ENCODE measurements at regions not wholly inside any gene's neighbourhood (a gene's known extent, or its start where the extent isn't known, plus 50 kb on each side); places are given as distances from the start of the nearest gene placed in this dataset.

- DNase-seq (ENCODE audit: low read depth, low spot score): no peak
- ChIA-PET POLR2A (no interaction called here), CTCF (no interaction called here)
- in situ Hi-C loops (cut with HindIII; ENCODE audit: low pct_unique_long_range_greater_than_20kb, low sequenced_read_pairs): no loop called here
- TF ChIP-seq POLR2AphosphoS5 (IDR thresholded peaks at IDR 0.05; ENCODE audit: low read depth, low read length): no peak
- TF ChIP-seq CTCF (IDR thresholded peaks at IDR 0.05): no peak
- TF ChIP-seq SIN3A (IDR thresholded peaks at IDR 0.05; ENCODE audit: borderline replicate concordance, insufficient read depth, low read depth, low read length): no peak
- TF ChIP-seq REST (IDR thresholded peaks at IDR 0.05; ENCODE audit: insufficient read depth in 1 of 2, low read depth in 2 of 2, low read length in 1 of 2): no peak
- no peak for TF ChIP-seq TCF7L2 (IDR thresholded peaks at IDR 0.05; ENCODE audit: low read depth, low read length)
- no peak for ATAC-seq
- Histone ChIP-seq H3K36me3 (ENCODE audit: control insufficient read depth, insufficient read depth, low read length) (no peaks in the 10 kb centered on the region), H3K27ac (ENCODE audit: low read length) (no peak overlapping the region), H3K4me1 (ENCODE audit: control insufficient read depth, insufficient read depth, low read length) (no peaks in the 10 kb centered on the region), H3K9me3 (ENCODE audit: control insufficient read depth, insufficient read depth, low read depth, low read length) (no peaks in the 10 kb centered on the region; the same call in 1 of the 2 replicates), H3K27me3 (ENCODE audit: control insufficient read depth, insufficient read depth, low read length) (no peaks in the 10 kb centered on the region), H3K4me3 (ENCODE audit: low read depth in 2 of 2, low read length in 2 of 2) (no peak overlapping the region)
- BruUV-seq (replicated peaks): no TSS peak
- intact Hi-C loops (cut with micrococcal nuclease; ENCODE audit: unreplicated experiment): no loop called here
These were observed 429.6 kb downstream of the SLCO4C1 start for GRCh38 chr5:101866473-101866872.

GRCh38 chr5:101860563-101860962 is 435.5 kb downstream of the SLCO4C1 start:
- BruUV-seq (replicated peaks): no TSS peak
- intact Hi-C loops (cut with micrococcal nuclease; ENCODE audit: unreplicated experiment): no loop called here
- no peaks in the 10 kb centered on the region for H3K27me3 ChIP-seq (ENCODE audit: control insufficient read depth, insufficient read depth, low read length)
- H3K27ac ChIP-seq (ENCODE audit: low read length): no peak overlapping the region
- in situ Hi-C loops (cut with HindIII; ENCODE audit: low pct_unique_long_range_greater_than_20kb, low sequenced_read_pairs): no loop called here
- POLR2A ChIA-PET: no interaction called here
- no peak overlapping the region for H3K4me3 ChIP-seq (ENCODE audit: low read depth in 2 of 2, low read length in 2 of 2)
- CTCF ChIA-PET: no interaction called here
- TF ChIP-seq REST (IDR thresholded peaks at IDR 0.05; ENCODE audit: insufficient read depth in 1 of 2, low read depth in 2 of 2, low read length in 1 of 2) (no peak), CTCF (IDR thresholded peaks at IDR 0.05) (no peak), SIN3A (IDR thresholded peaks at IDR 0.05; ENCODE audit: borderline replicate concordance, insufficient read depth, low read depth, low read length) (no peak), TCF7L2 (IDR thresholded peaks at IDR 0.05; ENCODE audit: low read depth, low read length) (no peak), POLR2AphosphoS5 (IDR thresholded peaks at IDR 0.05; ENCODE audit: low read depth, low read length) (no peak)
- H3K9me3 ChIP-seq (ENCODE audit: control insufficient read depth, insufficient read depth, low read depth, low read length): no peaks in the 10 kb centered on the region
- ATAC-seq (no peak), DNase-seq (ENCODE audit: low read depth, low spot score) (no peak)
- no peaks in the 10 kb centered on the region for H3K4me1 ChIP-seq (ENCODE audit: control insufficient read depth, insufficient read depth, low read length)
- no peaks in the 10 kb centered on the region for H3K36me3 ChIP-seq (ENCODE audit: control insufficient read depth, insufficient read depth, low read length)
